Esophagus muscularis mucosa (tissue), 4 donors: ENCODE measurements at regions not wholly inside any gene's neighbourhood (a gene's known extent, or its start where the extent isn't known, plus 50 kb on each side); places are given as distances from the start of the nearest gene placed in this dataset.

Experiments
- DNase-seq: peaks from one replicate; pipeline ENCODE4 v3.0.0-alpha.2; 2017; ENCODE audit errors: extremely low spot score
- H3K27ac ChIP-seq, 4 donors: fragments of 200-600 bp; sonication (generic); replicated peaks in 1 of 4; 1 replicate in 3 of 4; 2 replicates in 1 of 4; pipeline ENCODE4 v1.5.1; 2016 to 2019; ENCODE audit warnings: mild to moderate bottlenecking in 1 of 4
- H3K27me3 ChIP-seq, 4 donors: fragments of 200-600 bp; sonication (generic); one replicate each; pipeline versions ENCODE4 v1.5.1 to v1.6.0; 2016 to 2019
- H3K36me3 ChIP-seq, 4 donors: fragments of 200-600 bp; sonication (generic); one replicate each; pipeline ENCODE4 v1.5.1; 2016 to 2019
- H3K4me1 ChIP-seq, 4 donors: fragments of 200-600 bp; sonication (generic); one replicate each; pipeline ENCODE4 v1.5.1; 2016 to 2019
- H3K4me3 ChIP-seq, 4 donors: fragments of 200-600 bp; sonication (generic); 1 replicate in 2 of 4; 2 replicates in 2 of 4; pipeline ENCODE4 v1.5.1; 2016 to 2019; ENCODE audit warnings: mild to moderate bottlenecking in 4 of 4, moderate library complexity in 1 of 4
- H3K9me3 ChIP-seq, 4 donors: fragments of 200-600 bp; sonication (generic); 1 replicate in 3 of 4; 2 replicates in 1 of 4; pipeline ENCODE4 v1.5.1; 2016 to 2019
- EP300 ChIP-seq: sonication (generic); formaldehyde crosslinking; IDR thresholded peaks from one replicate; pipeline ENCODE4 v1.6.1; 2017; ENCODE audit warnings: antibody characterized with exemption
- POLR2A ChIP-seq: fragments of 450-650 bp; IDR thresholded peaks from one replicate; pipeline ENCODE4 v1.6.1; 2017; ENCODE audit warnings: antibody characterized with exemption, moderate library complexity, mild to moderate bottlenecking, low read depth
- POLR2AphosphoS5 ChIP-seq, 2 donors: sonication (generic); formaldehyde crosslinking; IDR thresholded peaks; one replicate each; pipeline ENCODE4 v1.6.1; 2017; ENCODE audit warnings: antibody characterized with exemption in 2 of 2
- WGBS: methylation state at CpG from one replicate; pipeline ENCODE4 v1.1.5; 2018; 5-methylcytosine and 5-hydroxymethylcytosine counted together
- intact Hi-C: fragments of 100-400 bp; cut with DNase I; formaldehyde crosslinking; loops from one replicate; pipeline ENCODE4 v1.15.1; 2023
- TF ChIP-seq, protein P1 (sequence below), 3 experiments: fragments of 200-600 bp in 2 of 3; fragments of 450-650 bp in 1 of 3; sonication (generic) in 2 of 3; IDR thresholded peaks; one replicate each; pipeline ENCODE4 v1.5.1; 2017 to 2019; ENCODE audit warnings: antibody characterized with exemption in 3 of 3, mild to moderate bottlenecking in 2 of 3, moderate library complexity in 1 of 3

DNA sequence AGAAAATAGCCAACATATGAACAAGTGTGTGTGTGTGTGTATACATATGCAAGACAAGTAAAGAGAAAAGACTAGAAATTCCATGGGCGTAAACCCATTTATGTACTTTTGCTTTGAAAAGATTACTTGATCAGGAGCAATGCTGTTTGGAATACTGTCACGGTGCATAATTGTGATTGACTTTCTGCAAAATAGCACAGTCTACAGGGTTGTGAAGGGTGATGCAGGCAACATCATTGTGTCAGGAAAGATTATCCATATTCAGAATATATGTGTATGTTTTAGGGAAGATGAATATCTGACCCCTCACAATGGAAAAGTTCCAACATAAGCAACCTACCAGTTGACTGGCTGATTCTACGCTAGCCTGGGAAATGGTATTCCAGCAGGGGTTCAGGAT is 307.7 kb downstream of the JRKL start:
- H3K9me3 ChIP-seq = no peaks in the 10 kb centered on the region
- H3K27me3 ChIP-seq = no peaks in the 10 kb centered on the region
- H3K27ac ChIP-seq = no peak overlapping the region
- 90% methylated on average over 3 of the region's 3 CpGs for WGBS
- no peak for DNase-seq
- TF ChIP-seq, protein P1, sequence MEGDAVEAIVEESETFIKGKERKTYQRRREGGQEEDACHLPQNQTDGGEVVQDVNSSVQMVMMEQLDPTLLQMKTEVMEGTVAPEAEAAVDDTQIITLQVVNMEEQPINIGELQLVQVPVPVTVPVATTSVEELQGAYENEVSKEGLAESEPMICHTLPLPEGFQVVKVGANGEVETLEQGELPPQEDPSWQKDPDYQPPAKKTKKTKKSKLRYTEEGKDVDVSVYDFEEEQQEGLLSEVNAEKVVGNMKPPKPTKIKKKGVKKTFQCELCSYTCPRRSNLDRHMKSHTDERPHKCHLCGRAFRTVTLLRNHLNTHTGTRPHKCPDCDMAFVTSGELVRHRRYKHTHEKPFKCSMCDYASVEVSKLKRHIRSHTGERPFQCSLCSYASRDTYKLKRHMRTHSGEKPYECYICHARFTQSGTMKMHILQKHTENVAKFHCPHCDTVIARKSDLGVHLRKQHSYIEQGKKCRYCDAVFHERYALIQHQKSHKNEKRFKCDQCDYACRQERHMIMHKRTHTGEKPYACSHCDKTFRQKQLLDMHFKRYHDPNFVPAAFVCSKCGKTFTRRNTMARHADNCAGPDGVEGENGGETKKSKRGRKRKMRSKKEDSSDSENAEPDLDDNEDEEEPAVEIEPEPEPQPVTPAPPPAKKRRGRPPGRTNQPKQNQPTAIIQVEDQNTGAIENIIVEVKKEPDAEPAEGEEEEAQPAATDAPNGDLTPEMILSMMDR (IDR thresholded peaks at IDR 0.05) = no peak
- no peak for TF ChIP-seq POLR2AphosphoS5 (IDR thresholded peaks at IDR 0.05)
- TF ChIP-seq EP300 = no peak
- no peak for TF ChIP-seq POLR2A
- no peak overlapping the region for H3K4me3 ChIP-seq
- intact Hi-C loops = no loop called here
- H3K4me1 ChIP-seq = no peaks in the 10 kb centered on the region
- H3K36me3 ChIP-seq = no peaks in the 10 kb centered on the region

DNA sequence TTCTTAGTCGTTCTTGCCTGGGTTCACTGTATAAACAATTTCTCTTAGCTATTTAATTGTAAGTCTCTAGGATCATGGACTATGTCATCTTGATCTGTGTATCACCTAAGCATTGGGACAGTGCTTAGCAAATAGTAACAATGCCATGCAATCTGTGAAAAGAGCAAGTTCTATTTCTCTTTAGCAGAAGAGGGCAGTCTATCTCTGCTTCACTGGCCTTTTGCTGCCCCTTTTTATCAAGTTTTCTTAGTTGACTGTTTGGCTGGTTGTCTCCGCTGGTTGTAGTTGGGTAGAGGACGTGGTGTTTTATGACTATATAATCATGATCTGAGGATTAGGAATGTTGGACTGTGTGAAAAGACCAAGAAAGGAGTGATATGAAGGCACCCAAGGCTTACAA is 315.0 kb downstream of the JRKL start:
- Histone ChIP-seq H3K36me3 (no peaks in the 10 kb centered on the region), H3K9me3 (no peaks in the 10 kb centered on the region), H3K27ac (no peak overlapping the region), H3K4me1 (no peaks in the 10 kb centered on the region), H3K4me3 (no peak overlapping the region), H3K27me3 (no peaks in the 10 kb centered on the region)
- intact Hi-C loops = no loop called here
- 64% methylated on average over 3 of the region's 3 CpGs for WGBS
- TF ChIP-seq EP300 (no peak), POLR2A (no peak), POLR2AphosphoS5 (IDR thresholded peaks at IDR 0.05) (no peak)
- TF ChIP-seq, protein P1 (IDR thresholded peaks at IDR 0.05) = no peak
- DNase-seq = no peak

DNA sequence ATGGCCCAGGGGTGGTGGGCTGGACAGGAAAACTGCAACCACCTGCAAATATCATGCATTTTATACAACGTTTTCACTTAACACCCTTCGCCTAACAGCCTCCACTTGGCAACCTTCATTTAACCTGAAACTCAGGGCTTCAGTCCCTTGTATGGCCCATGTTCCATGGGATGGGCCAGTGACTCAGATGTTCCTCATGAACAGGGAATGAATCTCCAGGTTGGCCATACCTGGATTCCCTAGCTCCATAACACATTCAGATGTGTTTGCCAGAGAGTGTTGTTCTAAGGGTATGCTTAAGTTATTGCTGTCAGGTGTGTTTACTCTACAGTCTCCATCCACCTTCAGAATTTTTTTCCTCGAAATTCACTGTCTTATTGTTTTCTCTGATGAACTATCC is 316.9 kb downstream of the JRKL start:
- Histone ChIP-seq H3K36me3 (no peaks in the 10 kb centered on the region), H3K27ac (no peak overlapping the region), H3K4me1 (no peaks in the 10 kb centered on the region), H3K9me3 (no peaks in the 10 kb centered on the region), H3K27me3 (no peaks in the 10 kb centered on the region), H3K4me3 (no peak overlapping the region)
- TF ChIP-seq POLR2A (no peak), EP300 (no peak), POLR2AphosphoS5 (IDR thresholded peaks at IDR 0.05) (no peak)
- TF ChIP-seq, protein P1 (IDR thresholded peaks at IDR 0.05) = no peak
- no peak for DNase-seq
- 58% methylated on average over 3 of the region's 3 CpGs for WGBS
- intact Hi-C loops = no loop called here

DNA sequence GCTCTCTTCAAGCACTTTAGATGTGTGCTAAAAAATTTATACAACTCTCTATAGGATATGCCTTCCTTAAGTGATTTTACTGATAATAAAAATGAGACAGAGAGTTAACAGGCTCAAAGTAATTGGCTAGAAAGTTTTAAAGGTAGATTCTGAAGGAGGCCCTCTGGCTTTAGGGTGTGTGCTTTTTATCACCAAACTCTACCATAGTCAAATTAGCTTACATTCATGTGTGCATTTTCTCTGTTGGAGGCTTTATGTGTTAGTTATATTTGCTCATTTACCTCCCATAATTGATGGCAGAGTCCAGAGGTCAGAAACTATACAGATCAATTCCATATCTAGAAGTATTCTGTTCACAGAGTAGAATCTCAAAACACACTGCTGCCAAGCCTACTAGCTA is 317.5 kb downstream of the JRKL start:
- H3K4me3 ChIP-seq = no peak overlapping the region
- H3K36me3 ChIP-seq = no peaks in the 10 kb centered on the region
- TF ChIP-seq, protein P1 (IDR thresholded peaks at IDR 0.05) = no peak
- TF ChIP-seq EP300 = no peak
- no peak for TF ChIP-seq POLR2A
- TF ChIP-seq POLR2AphosphoS5 (IDR thresholded peaks at IDR 0.05) = no peak
- no peak for DNase-seq
- H3K4me1 ChIP-seq = no peaks in the 10 kb centered on the region
- H3K27me3 ChIP-seq = no peaks in the 10 kb centered on the region
- H3K27ac ChIP-seq = no peak overlapping the region
- intact Hi-C loops = no loop called here
- no peaks in the 10 kb centered on the region for H3K9me3 ChIP-seq

DNA sequence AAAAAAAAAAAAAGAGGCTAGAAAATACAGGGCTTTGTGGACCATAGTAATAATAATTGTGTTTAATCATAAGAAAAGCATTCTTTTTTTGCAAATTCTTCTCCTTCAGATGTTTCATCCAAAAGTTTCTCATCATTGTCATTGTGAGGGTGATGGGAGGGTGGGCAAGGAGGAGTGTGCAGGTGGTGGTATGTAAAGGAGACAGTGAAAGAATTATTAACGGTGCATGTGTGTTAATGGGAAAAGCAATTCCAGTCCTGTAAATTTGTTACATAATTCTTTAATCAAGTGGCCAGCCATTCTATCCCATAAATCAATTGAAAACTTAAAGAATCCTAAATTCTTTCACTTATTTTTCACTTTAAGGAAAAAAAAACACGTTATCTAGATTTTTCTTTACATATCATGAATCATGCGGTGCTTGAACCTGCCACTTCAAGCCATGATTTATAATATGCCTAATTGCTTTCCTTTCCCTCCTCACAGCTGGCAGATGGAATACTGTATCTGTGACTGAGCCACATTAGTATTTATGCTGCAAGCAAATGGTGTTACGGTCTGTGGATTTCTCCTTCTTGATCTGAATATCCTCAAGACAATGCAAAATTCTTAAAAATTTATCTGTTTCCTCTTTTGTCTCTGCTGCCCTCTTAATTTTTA is 318.5 kb downstream of the JRKL start:
- intact Hi-C loops = no loop called here
- no peak for TF ChIP-seq POLR2AphosphoS5 (IDR thresholded peaks at IDR 0.05)
- no peak for TF ChIP-seq EP300
- TF ChIP-seq, protein P1 (IDR thresholded peaks at IDR 0.05) = no peak
- TF ChIP-seq POLR2A = no peak
- Histone ChIP-seq H3K4me3 (no peak overlapping the region), H3K9me3 (no peaks in the 10 kb centered on the region), H3K4me1 (no peaks in the 10 kb centered on the region), H3K27me3 (no peaks in the 10 kb centered on the region), H3K27ac (no peak overlapping the region), H3K36me3 (no peaks in the 10 kb centered on the region)
- DNase-seq = no peak
- 49% methylated on average over 4 of the region's 4 CpGs for WGBS
